Effector CD4-positive, alpha-beta T cell (primary cell): ENCODE measurements at regions not wholly inside any gene's neighbourhood (a gene's known extent, or its start where the extent isn't known, plus 50 kb on each side); places are given as distances from the start of the nearest gene placed in this dataset.

Experiments used
- DNase-seq: peaks from one replicate; pipeline ENCODE4 v3.0.0-alpha.2; 2020

DNA sequence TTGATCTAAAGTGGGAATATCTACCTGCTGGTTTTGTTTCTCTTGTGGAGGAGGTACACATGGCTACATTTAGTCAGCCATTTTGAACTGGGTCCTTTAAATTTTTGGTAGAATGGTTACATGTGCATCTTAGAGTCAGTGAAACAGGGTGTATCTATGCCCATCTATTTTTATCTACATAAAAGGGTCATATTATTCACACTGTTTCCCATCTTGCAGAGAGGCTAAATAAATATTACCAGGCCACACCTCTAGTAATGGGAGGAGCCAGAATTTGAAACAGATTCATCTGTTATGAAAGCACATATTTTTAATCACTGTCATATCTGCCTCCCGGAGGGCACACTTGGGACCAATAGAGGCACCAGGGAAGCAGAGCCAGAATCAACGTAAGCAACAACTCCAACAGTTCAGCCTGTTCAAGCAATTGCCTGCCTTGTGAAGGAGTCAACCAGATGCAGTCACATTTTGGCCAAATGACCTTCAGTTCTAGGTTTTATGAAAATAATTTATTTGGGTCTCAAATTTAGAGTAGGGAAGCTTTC is 376.8 kb downstream of the TSN start:
- no peak for DNase-seq

DNA sequence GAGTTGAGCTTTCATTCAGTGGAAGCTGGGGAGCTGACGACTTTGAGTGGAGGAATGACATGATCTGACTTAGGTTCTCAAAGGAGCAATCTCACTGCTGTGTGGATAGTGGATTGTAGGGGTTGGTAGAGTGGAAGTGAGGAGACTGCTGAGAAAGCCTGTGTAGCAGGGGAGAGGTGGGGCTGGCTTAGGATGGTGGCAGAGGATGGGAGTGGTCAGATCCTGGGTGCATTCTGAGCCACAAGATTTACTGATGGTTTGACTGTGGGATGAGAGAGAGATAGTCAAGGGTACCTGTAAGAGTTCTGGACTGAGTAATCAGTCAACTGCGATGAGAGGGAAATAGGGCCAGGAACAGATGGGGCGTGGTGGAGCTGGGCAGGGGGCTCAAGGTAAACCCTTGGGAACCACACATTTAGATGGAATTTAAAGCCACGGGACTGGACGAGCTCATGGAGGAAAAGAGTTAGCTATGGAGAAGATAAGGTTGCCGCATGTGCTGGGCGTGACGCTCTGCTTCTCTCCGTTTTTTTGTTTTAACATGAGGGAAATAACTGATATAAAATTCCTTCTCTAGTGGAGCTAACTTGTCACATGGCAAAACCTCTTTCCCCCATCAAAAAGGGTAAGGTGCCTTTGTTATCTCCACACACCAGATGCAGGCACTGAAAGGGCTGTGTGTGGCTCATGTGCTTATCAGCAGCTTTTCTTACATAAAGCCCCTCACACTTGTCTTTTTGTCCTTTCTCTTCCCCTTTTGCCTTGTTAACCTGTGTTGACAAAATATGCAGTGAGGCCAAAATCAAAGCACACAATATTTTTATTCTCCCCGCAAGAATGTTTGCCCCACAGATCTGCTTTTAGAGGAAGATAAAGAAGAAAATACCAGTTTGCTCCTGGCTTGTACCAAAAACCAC is 379.8 kb downstream of the TSN start:
- DNase-seq = no peak

DNA sequence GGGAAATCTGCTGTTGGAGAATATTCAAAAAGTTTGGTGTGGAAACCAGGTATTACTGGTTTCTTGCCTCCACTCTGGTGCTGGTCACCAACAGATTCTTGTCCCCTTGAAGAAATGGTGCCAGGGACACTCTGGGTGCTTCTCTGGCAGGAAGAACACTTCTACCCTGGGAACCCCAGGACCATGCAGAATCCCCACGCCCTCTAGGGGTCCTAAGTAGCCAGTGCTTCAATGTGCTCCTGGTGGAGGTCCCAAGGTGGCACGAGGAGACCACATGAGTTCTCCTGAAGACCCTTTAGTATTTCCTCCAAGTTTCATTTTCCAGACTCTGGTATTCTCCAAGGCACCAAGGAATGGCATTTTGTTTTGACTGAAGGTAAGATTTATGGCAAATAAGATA is 380.6 kb downstream of the TSN start:
- DNase-seq = no peak

DNA sequence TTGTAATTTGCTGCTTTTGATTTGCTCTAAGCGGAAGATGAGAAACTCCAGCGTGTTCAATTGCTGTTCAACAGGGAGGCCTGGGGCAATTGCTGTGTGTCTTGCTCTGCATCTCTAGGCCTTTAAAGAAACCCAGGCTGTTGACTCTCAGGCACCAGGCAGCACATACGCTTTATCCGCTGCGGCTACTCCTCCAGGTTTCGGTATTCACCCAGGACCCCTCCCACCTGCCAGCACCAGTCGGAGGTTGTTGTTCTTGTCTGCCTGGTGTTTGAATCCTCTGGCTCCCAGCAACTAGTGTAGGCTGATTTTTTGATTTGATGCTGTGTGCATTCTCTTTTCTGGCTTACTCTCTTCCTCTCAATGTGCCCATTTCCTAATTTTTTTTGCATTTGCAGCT is 383.1 kb downstream of the TSN start:
- no peak for DNase-seq

DNA sequence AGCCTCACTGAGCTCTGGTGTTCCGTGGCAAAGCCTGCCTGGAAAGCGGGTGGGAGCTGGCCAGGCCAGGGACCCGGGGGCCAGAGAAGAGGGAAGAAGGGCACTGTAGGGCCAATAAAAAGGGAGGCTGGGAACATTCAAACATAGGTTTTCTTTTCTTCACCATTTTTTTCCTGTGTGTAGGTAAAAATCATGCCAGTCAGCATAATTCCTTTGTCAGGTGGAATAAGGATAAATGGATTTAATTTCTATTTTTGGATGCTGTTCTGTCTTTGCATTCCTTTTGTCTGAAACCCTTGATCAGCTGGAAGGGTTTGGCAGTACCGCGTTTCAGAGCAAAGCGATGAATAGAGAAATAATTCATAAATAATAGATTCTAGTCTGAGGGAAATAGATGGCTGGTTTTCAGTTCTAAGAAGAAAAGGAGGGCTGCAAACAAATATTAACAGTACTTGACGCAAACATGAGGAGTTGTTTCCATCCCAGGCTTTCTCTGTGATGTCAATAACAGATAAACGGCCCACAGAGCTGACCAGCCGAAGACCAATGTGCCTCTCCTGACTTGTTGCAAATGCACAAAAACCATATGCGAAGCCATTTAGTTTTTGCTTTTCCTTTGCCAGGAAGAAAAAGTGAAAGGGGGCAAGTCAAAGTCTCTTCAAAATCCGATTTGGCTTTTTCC is 384.4 kb downstream of the TSN start:
- no peak for DNase-seq

DNA sequence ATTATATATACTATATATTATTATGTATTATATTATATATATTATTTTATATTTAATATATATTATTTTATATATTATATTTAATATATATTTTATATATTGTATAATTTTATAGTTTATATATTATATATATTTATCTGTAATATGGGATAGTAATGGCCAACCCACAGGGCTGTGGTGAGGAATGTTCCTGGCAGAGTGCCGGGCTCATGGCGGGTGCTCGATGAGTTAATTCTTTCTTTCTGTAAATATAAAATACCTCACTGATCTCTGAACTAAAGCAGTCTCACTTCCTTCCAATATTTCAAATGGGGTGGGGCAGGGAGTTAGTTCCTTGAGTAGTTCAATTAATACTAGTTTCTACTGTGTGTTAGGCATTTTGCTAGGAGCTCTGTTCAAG is 389.4 kb downstream of the TSN start:
- no peak for DNase-seq

DNA sequence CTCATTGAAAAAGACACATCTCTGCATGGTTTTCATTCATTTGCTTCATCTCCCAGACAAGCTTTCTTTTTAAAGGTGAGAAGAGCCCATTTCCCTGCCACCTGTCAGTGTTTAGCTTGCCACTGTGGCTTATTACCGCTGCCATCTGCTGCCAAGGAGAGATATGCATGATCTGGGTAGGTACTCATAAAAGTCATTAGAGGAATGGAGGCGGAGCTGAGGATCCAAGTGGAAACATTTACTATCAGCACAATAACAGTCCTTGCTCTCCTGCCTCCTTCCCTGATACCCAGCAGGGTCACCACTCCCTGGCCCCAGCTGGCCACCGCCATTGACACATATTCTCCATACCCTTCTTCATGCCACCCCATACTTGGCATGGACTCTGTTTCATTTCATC is 390.4 kb downstream of the TSN start:
- DNase-seq = no peak

DNA sequence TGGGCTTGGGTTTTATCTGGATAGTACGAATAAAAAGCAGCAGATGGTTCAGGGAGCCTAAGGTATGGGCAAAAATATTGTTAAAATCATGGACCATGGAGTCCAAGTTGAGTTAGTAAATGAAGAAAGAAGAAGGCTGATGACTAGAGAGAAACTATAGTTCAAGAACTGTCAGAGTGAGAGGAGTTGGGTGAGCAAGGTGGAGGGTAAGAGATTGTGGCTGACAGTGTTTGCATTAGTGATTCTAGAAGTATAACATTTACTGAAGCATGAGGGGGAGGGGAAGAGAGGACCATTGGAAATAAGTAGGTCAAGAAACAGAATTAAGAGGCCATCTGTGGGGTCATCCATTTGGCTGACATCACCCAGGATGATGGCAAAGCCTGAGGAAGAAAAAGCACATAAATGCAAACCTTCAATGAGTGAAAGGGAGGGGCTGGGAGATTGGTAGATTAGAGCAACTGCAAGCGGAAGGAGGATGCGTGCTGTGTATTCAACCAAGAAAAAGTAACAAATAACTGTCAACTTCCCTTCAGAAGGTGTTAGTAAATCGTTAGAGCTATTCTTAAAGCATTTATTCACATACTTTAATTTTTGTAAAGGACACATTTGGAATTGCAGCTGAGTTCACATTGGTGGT is 392.8 kb downstream of the TSN start:
- no peak for DNase-seq

DNA sequence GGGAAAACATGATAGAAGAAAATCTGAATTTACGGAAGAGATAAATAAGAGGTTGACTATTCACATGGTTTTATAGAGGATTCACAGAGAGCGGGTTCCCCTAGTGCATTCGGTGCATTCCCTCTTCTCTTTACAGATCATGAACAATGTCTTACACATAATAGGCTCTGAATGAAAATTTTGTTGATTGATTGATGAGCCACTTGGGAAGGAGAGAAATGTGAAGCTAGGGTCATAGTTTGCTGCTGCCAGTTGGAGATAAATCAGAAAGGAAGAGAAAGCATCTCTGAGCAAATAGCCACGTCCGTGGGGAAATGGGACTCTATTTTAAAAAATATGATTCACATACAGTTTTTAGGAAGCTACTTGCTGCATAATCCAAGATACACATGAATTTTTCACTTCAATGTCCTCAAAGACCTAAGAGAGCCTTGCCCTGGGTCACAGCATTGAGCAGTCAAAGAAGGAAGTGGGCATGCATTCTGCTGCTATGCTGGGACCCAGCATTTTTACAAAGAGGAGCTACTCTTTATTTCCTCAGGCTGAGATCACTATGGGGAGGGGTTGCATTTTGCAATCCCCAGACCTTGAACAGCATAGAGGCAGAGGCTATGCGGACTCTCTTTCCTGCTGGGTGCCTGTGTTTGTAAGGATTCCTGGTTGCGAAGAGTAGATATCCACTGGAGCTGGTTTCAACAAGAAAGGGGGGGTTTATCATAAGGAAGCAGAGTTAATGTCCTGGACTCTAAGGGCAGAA is 395.3 kb downstream of the TSN start:
- DNase-seq = no peak

DNA sequence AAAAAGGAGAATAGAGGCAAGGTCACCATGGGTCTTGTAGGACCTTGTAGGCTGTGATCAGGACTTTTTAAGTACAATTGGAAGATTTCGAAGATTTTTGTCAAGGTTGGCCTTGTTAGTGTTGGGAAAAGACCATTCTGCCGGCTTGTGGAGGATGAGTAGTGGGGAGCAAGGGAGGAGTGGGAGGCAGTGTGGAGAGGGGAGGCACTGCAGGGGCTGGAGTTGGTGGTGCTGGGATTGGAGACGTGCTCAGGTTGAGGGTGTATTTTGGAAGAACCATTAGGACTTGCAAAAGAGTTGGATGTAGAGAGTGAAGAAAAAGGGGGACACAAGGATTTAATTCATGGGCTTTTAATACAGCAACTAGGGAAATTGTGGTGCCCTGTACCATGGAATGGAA is 397.1 kb downstream of the TSN start:
- DNase-seq = no peak

DNA sequence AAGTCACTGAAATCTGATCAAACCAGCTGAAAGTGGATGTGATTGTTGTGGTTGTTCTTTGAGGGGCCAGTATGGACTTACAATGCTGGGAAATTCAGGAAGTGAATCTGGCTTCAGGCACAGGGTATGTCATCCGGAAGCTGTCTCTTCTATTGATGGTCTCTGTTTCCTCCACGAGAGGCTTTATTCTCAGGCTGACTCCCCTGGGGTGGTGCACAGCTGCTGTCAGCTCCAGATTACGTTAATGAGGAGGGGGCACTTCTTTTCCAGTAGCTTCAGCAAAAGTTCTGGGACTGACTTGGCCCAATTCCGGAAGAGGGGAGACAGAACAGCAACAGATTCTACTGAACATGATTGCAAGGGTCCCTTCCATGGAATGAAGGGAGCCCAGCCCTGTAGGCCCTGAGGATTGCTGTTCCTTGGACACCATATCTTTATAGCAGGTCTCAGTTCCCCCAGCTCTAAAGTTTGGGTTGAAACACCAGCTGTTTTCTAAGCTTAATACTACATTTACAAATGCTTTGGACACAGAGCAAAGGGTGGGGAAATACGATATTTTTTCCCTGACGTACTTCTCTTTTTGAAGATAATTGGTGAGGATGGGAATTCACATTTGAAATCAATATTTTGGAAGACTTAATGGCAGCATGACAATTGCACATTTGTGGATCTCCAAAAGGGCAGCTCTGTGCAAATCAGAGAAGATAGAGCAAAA is 400.9 kb downstream of the TSN start:
- no peak for DNase-seq

DNA sequence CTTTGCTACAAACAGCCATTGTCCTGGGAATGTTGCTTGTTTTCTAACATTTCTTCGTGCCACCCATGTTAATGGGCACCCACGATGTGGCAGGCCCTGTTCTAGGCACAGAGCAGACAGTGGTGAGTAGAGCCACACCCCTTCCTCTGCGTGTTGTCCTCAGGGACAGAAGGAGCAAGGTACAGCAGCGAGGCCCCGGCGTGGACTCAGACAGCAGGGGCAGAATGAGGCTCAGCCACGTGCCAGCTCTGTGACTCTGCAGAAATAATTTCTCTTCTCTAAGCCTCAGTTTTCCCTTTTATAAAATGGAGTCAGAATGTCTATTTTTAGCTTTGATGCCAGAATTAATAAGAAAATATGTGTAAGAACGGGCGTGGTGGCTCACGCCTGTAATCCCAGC is 401.7 kb downstream of the TSN start:
- no peak for DNase-seq

DNA sequence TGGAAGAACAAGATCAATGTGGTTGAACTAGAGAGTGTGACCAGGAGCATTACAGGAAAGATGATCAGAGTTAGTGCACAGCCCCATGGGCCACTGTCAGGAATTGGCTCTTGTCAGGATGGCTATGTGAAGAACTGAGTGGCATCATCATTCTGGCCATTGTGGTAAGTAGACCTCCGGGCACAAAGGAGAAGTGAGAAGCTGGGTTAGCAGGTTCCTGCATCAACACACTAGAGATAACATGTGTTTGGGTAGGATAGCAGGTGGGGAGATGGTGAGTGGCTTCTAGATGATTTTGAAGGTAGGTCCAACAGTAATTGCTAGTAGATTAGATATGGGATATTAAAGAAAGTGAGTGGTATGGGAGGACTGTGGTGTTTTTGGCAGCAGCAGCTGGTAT is 408.2 kb downstream of the TSN start:
- no peak for DNase-seq

DNA sequence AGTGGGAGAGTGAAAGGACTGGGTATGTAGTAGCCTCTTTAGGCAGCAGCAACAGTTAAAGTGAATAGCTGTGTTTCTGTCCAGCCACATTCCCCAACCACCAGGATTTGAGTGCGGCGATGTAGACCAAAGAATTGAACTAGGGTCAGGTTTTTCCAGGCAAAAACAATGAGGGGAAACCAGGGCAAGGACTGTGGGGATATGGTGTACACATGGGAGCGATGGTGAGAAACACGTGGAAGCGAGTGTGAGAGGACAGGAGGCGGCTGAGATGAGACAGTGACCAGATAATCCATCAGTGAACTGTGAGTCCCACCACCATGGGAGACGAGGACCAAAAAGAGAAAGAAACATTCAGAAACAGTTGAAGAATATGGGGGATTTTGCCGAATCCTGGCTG is 409.5 kb downstream of the TSN start:
- DNase-seq = no peak

DNA sequence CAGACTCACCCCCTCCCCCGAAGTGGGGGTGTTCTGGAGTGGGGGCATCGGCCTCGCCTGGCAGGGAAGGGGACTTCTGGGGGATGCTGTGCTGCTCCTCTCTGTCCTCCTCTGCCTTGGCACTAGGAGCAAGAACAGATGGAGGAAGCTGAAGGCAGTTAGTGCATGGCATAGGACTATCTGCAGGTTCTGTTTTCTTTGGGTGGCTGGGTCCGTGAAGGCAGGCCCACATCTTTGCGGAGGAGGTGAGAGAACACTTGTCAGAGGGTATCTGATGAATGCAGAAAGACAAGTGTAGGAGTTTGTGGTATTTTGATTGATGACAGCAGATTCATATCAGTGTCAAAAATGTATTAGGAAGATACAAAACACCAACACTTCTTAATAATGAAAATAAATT is 411.4 kb downstream of the TSN start:
- DNase-seq = no peak

DNA sequence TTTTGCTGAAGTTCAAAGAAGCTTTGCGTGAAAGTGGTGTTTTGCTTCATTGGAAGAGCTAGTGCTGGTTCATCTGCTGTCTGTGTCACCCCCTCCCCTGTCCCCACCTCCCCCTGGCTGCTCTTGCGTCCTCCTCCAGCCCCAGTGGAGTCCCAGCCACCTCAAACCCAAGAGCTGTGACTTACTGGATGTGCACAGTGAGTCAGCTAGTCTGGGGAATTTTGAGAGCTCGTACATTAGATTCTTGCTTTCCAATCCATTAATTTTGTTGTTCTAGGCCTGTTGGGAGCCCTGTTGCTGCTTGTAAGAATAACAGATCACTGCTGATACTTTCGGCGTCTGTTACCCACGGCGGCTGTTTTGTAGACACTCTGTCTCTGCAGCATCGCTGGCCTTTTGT is 412.1 kb downstream of the TSN start:
- no peak for DNase-seq

DNA sequence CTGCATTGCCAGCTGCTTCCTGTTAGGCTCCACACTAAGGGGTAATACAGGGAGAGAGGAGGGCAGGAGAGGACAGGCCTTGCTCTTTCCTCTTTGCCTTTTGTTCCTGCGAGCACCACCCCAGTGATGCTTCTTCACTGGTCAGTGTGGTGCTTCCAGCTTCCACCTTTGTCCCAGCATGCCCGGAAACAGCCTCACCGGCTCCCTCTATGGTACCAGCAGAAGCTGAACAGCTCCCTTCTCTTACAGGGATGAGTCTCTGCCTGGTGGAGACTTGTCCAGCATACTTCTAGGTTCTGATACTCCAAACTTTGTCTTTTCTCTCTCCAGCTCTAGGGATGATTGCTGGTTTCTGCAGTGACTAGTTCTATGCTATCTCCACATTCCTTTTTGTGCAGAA is 413.3 kb downstream of the TSN start:
- no peak for DNase-seq

DNA sequence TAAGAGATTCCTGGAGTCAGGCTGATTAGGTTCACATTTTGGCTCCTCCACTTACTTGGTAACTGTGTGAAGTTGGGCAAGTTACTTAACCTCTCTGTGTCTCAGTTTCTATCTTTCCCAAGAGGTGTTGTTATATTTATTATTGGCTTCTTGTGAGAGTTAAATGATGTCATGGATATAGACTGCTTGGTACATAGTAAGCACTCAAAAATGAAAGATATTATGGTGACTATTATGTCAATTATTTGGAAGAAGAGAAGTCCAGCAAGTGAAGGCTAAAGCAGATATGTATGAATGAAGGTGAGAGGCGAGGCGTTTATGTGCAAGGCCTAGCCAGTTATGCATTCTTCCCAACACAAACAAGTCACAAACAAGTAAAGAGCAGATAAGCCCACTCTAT is 417.4 kb downstream of the TSN start:
- no peak for DNase-seq

DNA sequence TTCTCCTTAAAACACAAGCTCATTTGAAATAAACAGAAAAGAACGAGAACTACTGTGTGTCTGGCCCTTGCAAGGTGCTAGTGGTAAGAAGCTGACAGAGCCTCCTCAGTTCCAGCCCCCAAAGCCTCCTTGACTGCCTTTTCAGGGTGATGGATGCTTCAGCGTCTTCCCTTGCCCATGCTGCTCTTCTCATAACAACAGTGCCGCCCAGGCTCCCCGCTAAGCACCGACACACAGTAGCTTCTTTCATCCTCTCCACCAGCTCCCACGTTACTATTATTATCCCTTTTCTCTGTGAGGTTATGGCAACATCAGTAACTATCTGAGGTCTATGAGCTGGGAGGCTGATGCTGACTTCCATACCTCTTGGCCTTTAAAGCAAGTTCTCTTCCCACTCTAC is 418.6 kb downstream of the TSN start:
- no peak for DNase-seq

DNA sequence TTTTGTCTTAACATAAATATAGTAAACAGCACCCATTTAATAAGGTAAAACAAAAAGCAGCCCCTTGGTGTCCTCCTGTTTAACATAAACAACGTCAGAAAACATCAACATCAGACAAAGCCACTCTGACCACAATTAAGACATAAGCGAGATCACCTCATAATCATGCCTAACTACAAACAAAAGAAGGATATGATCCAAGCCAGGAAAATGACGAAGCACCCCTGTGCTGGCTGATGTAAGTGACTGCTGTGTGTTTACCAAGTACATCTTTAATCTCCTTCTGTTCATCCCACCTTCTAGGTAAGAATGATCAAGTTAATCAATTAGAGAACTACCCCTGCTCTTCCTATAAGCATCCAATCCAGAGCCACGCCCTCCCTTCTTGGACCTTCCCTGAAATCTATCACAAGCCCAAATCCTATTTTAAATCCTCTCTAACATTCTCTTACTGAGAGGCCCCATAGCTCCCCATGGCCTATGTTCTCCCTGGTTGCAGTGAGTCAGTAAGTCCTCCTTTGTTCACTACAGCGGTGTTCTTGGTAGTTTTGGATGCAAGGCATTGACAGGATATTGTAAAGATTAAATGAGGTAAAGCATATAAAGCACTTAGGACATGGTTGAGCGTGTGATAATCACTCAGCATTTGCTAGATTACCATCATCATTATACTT is 424.2 kb downstream of the TSN start:
- DNase-seq = no peak

DNA sequence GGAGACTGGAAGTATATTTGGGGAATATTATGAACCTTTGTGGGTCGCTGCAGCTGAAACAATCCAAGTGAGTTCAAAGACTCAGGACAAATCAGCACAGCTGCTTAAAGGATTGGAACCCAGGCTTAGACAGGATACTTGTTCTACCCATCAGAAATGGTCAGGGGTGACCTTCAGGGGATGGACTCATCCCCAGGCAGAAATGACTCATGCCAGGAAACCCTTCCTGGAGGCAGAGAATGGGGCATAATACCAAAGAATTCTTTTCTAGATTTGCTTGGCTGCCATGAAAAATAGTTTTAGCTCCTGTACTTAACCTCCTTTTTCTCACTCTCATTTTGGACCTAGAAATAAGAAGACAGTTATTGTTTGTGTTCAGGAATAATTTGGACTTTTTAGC is 425.5 kb downstream of the TSN start:
- no peak for DNase-seq
